Trophoblast cell (in vitro differentiated cells and primary cell): ENCODE measurements at regions not wholly inside any gene's neighbourhood (a gene's known extent, or its start where the extent isn't known, plus 50 kb on each side); places are given as distances from the start of the nearest gene placed in this dataset.

Experiments
- DNase-seq, 2 donors: peaks; one replicate each; pipeline ENCODE4 v3.0.0-alpha.2; 2016
- H2AFZ ChIP-seq: 2 replicates; pipeline ENCODE4 v1.6.1; 2013; ENCODE audit warnings: low read length, moderate library complexity, mild to moderate bottlenecking; ENCODE audit not compliant: insufficient read depth, poor library complexity
- H2AK5ac ChIP-seq: 2 replicates; pipeline ENCODE4 v1.6.1; 2013; ENCODE audit warnings: mild to moderate bottlenecking, low read length
- H2BK120ac ChIP-seq: 2 replicates; pipeline ENCODE4 v1.6.1; 2013; ENCODE audit warnings: low read length, mild to moderate bottlenecking, moderate library complexity; ENCODE audit not compliant: insufficient read depth, poor library complexity
- H2BK12ac ChIP-seq: 2 replicates; pipeline ENCODE4 v1.6.1; 2013; ENCODE audit warnings: mild to moderate bottlenecking, low read length, moderate library complexity
- H2BK5ac ChIP-seq: 2 replicates; pipeline ENCODE4 v1.6.1; 2013; ENCODE audit warnings: low read length, low read depth, moderate library complexity, mild to moderate bottlenecking; ENCODE audit not compliant: poor library complexity
- H3K14ac ChIP-seq: 2 replicates; pipeline ENCODE4 v1.6.1; 2013; ENCODE audit warnings: mild to moderate bottlenecking, low read length
- H3K18ac ChIP-seq: 2 replicates; pipeline ENCODE4 v1.6.1; 2013; ENCODE audit warnings: mild to moderate bottlenecking, low read length
- H3K23ac ChIP-seq: 2 replicates; pipeline ENCODE4 v1.6.1; 2013; ENCODE audit warnings: low read length
- H3K27ac ChIP-seq: 2 replicates; pipeline ENCODE4 v1.5.1; 2013; ENCODE audit warnings: low read depth, mild to moderate bottlenecking, inconsistent platforms, low read length, moderate library complexity
- H3K27me3 ChIP-seq: 2 replicates; pipeline ENCODE4 v1.6.1; 2013; ENCODE audit warnings: inconsistent platforms, mild to moderate bottlenecking, low read length, moderate library complexity; ENCODE audit not compliant: insufficient read depth
- H3K36me3 ChIP-seq, 2 experiments: 1 replicate in 1 of 2; 2 replicates in 1 of 2; pipeline ENCODE4 v1.6.1; 2013; ENCODE audit warnings: low read length in 2 of 2, mild to moderate bottlenecking in 2 of 2, moderate library complexity in 1 of 2; ENCODE audit not compliant: insufficient read depth in 2 of 2, control insufficient read depth in 1 of 2
- H3K4ac ChIP-seq: 2 replicates; pipeline ENCODE4 v1.6.1; 2013; ENCODE audit warnings: low read depth, mild to moderate bottlenecking, low read length, moderate library complexity
- H3K4me1 ChIP-seq, 2 experiments: 1 replicate in 1 of 2; 2 replicates in 1 of 2; pipeline ENCODE4 v1.6.1; 2013; ENCODE audit warnings: low read length in 2 of 2, mild to moderate bottlenecking in 2 of 2, moderate library complexity in 1 of 2; ENCODE audit not compliant: insufficient read depth in 2 of 2, control insufficient read depth in 1 of 2
- H3K4me2 ChIP-seq: 2 replicates; pipeline ENCODE4 v1.6.1; 2013; ENCODE audit warnings: inconsistent platforms, mild to moderate bottlenecking, low read length, moderate library complexity
- H3K4me3 ChIP-seq: 2 replicates; pipeline ENCODE4 v1.5.1; 2013; ENCODE audit warnings: mild to moderate bottlenecking, low read depth, low read length, inconsistent platforms
- H3K79me1 ChIP-seq: one replicate; pipeline ENCODE4 v1.6.1; 2013; ENCODE audit warnings: low read length
- H3K79me2 ChIP-seq: 2 replicates; pipeline ENCODE4 v1.6.1; 2013; ENCODE audit warnings: low read length, mild to moderate bottlenecking; ENCODE audit not compliant: control insufficient read depth, insufficient read depth, poor library complexity
- H3K9ac ChIP-seq: 2 replicates; pipeline ENCODE4 v1.6.1; 2013; ENCODE audit warnings: mild to moderate bottlenecking, low read length
- H3K9me3 ChIP-seq: 2 replicates; pipeline ENCODE4 v1.6.1; 2013; ENCODE audit warnings: low read depth, mild to moderate bottlenecking, control low read depth, inconsistent platforms, low read length; ENCODE audit not compliant: insufficient read depth
- H4K12ac ChIP-seq: 2 replicates; pipeline ENCODE4 v1.6.1; 2013; ENCODE audit warnings: low read depth, mild to moderate bottlenecking, low read length, moderate library complexity
- H4K8ac ChIP-seq: 2 replicates; pipeline ENCODE4 v1.6.1; 2013; ENCODE audit warnings: low read depth, mild to moderate bottlenecking, low read length, moderate library complexity
- H4K91ac ChIP-seq: one replicate; pipeline ENCODE4 v1.6.1; 2013; ENCODE audit warnings: low read depth, mild to moderate bottlenecking, low read length, moderate library complexity
- WGBS: extraction: QIAGEN DNeasy Blood & Tissue Kit; methylation state at CpG from one replicate; pipeline ENCODE4 v1.1.7; 2013; ENCODE audit warnings: missing lambda C conversion rate; ENCODE audit not compliant: insufficient read length, insufficient coverage; ENCODE audit errors: extremely low coverage; 5-methylcytosine and 5-hydroxymethylcytosine counted together

GRCh38 chr16:11446566-11447119, 101.4 kb downstream of the RMI2 start:
- H3K4ac ChIP-seq, result no peak overlapping the region
- no peak overlapping the region for H3K23ac ChIP-seq
- no peak overlapping the region for H2BK5ac ChIP-seq
- no peak for DNase-seq
- no peak overlapping the region for H3K27ac ChIP-seq
- no peak overlapping the region for H3K4me2 ChIP-seq
- no peaks in the 10 kb centered on the region for H3K27me3 ChIP-seq
- H3K9me3 ChIP-seq, result peaks cover 3% of the 10 kb centered on the region
- no peak overlapping the region for H3K18ac ChIP-seq
- H3K4me1 ChIP-seq, result no peaks in the 10 kb centered on the region
- H3K36me3 ChIP-seq, result no peaks in the 10 kb centered on the region
- no peaks in the 10 kb centered on the region for H3K79me1 ChIP-seq
- no peak overlapping the region for H2BK12ac ChIP-seq
- H4K91ac ChIP-seq, result no peak overlapping the region
- H3K79me2 ChIP-seq, result no peaks in the 10 kb centered on the region
- no peak overlapping the region for H4K8ac ChIP-seq
- no peak overlapping the region for H4K12ac ChIP-seq
- no peak overlapping the region for H3K4me3 ChIP-seq
- no peak overlapping the region for H3K14ac ChIP-seq
- H2BK120ac ChIP-seq, result no peak overlapping the region
- H2AFZ ChIP-seq, result no peak overlapping the region
- no peak overlapping the region for H3K9ac ChIP-seq
- no CpG with 5 or more reads among the region's 12 CpGs for WGBS
- H2AK5ac ChIP-seq, result no peak overlapping the region

GRCh38 chr16:11447272-11447671, 102.0 kb downstream of the RMI2 start:
- Histone ChIP-seq H3K4me3 (no peak overlapping the region), H3K4me1 (peaks cover under 1 to 1% of the 10 kb centered on the region in 2 experiments), H3K18ac (no peak overlapping the region), H2BK120ac (no peak overlapping the region), H2BK5ac (no peak overlapping the region), H3K36me3 (no peaks in the 10 kb centered on the region), H3K79me1 (no peaks in the 10 kb centered on the region), H2BK12ac (no peak overlapping the region), H4K91ac (no peak overlapping the region), H3K79me2 (no peaks in the 10 kb centered on the region), H3K9me3 (peaks cover 3% of the 10 kb centered on the region), H4K12ac (no peak overlapping the region), H3K4me2 (no peak overlapping the region), H2AFZ (no peak overlapping the region), H3K27ac (no peak overlapping the region), H3K4ac (no peak overlapping the region), H3K9ac (no peak overlapping the region), H3K23ac (no peak overlapping the region), H2AK5ac (no peak overlapping the region), H3K14ac (no peak overlapping the region), H4K8ac (no peak overlapping the region), H3K27me3 (no peaks in the 10 kb centered on the region)
- no CpG with 5 or more reads among the region's 10 CpGs for WGBS
- DNase-seq, result no peak

- Histone ChIP-seq H3K9ac (no peak overlapping the region), H3K4me3 (no peak overlapping the region)
These were observed 102.6 kb downstream of the RMI2 start for GRCh38 chr16:11447836-11448235.

GRCh38 chr16:11448796-11449416, 103.6 kb downstream of the RMI2 start:
- no CpG with 5 or more reads among the region's 13 CpGs for WGBS
- H2BK12ac ChIP-seq, result no peak overlapping the region

More at GRCh38 chr16:11447836-11448235, 102.6 kb downstream of the RMI2 start:
- Histone ChIP-seq H2AK5ac (no peak overlapping the region), H2AFZ (no peak overlapping the region), H3K23ac (no peak overlapping the region), H3K27me3 (no peaks in the 10 kb centered on the region), H3K4me2 (no peak overlapping the region), H4K91ac (no peak overlapping the region), H2BK120ac (no peak overlapping the region), H3K27ac (no peak overlapping the region), H4K8ac (no peak overlapping the region), H4K12ac (no peak overlapping the region), H3K79me2 (no peaks in the 10 kb centered on the region), H3K14ac (no peak overlapping the region), H3K36me3 (no peaks in the 10 kb centered on the region), H3K79me1 (no peaks in the 10 kb centered on the region), H2BK5ac (no peak overlapping the region), H3K9me3 (peaks cover 3% of the 10 kb centered on the region), H3K4me1 (peaks cover 4% of the 10 kb centered on the region in 2 experiments), H3K18ac (no peak overlapping the region), H3K4ac (no peak overlapping the region), H2BK12ac (no peak overlapping the region)
- no CpG with 5 or more reads among the region's 11 CpGs for WGBS
- DNase-seq, result no peak

More at GRCh38 chr16:11448796-11449416, 103.6 kb downstream of the RMI2 start:
- Histone ChIP-seq H4K91ac (no peak overlapping the region), H3K14ac (no peak overlapping the region), H3K27ac (no peak overlapping the region), H3K4me1 (peaks cover 4 to 6% of the 10 kb centered on the region in 2 experiments), H3K36me3 (no peaks in the 10 kb centered on the region), H2AFZ (no peak overlapping the region), H3K79me1 (no peaks in the 10 kb centered on the region), H3K9ac (no peak overlapping the region), H3K18ac (no peak overlapping the region), H3K4me2 (no peak overlapping the region), H3K4ac (no peak overlapping the region), H4K12ac (no peak overlapping the region), H3K4me3 (no peak overlapping the region), H2BK120ac (no peak overlapping the region), H3K23ac (no peak overlapping the region), H2BK5ac (no peak overlapping the region), H2AK5ac (no peak overlapping the region), H3K79me2 (no peaks in the 10 kb centered on the region), H3K27me3 (no peaks in the 10 kb centered on the region), H3K9me3 (peaks cover 3% of the 10 kb centered on the region), H4K8ac (no peak overlapping the region)
- DNase-seq, result no peak
